ENCODE measurements at regions not wholly inside any gene's neighbourhood (a gene's known extent, or its start where the extent isn't known, plus 50 kb on each side); places are given as distances from the start of the nearest gene placed in this dataset.

- Histone ChIP-seq H2AFZ (ENCODE audit: low read length) (no peak overlapping the region), H2BK15ac (ENCODE audit: low read depth, low read length) (no peak overlapping the region), H3K79me1 (ENCODE audit: insufficient read depth, low read depth, low read length, poor library complexity, severe bottlenecking) (no peaks in the 10 kb centered on the region), H3K14ac (ENCODE audit: insufficient read depth, low read length) (no peak overlapping the region), H3K56ac (ENCODE audit: insufficient read length, low read depth, low read length) (no peak overlapping the region), H3T11ph (ENCODE audit: low read length) (no peak overlapping the region), H2AK5ac (ENCODE audit: insufficient read length, low read length) (no peak overlapping the region), H3K4ac (ENCODE audit: low read depth, low read length) (no peak overlapping the region), H3K27me3 (ENCODE audit: insufficient read depth, low read length) (no peaks in the 10 kb centered on the region), H3K79me2 (ENCODE audit: insufficient read depth, low read length) (no peaks in the 10 kb centered on the region), H2BK12ac (ENCODE audit: insufficient read length, low read depth, low read length) (no peak overlapping the region), H3K27ac (ENCODE audit: insufficient read length, low read depth, low read length) (no peak overlapping the region), H3K9ac (ENCODE audit: extremely low read depth, insufficient read length, low read length) (no peak overlapping the region), H2BK20ac (ENCODE audit: low read depth, low read length, poor library complexity, severe bottlenecking) (no peak overlapping the region), H4K8ac (replicated peaks; ENCODE audit: insufficient read length, low read depth, low read length) (no peak overlapping the region), H3K4me1 (ENCODE audit: insufficient read depth, low read length) (no peaks in the 10 kb centered on the region), H3K9me3 (ENCODE audit: control insufficient read depth, low read depth, low read length) (no peaks in the 10 kb centered on the region), H3K18ac (ENCODE audit: insufficient read length, low read depth, low read length) (no peak overlapping the region), H2BK5ac (ENCODE audit: insufficient read length, low read length) (no peak overlapping the region), H3K23ac (ENCODE audit: insufficient read length, low read depth, low read length) (no peak overlapping the region), H4K5ac (ENCODE audit: insufficient read length, low read depth, low read length) (no peak overlapping the region), H2BK120ac (ENCODE audit: low read depth, low read length, poor library complexity, severe bottlenecking) (no peak overlapping the region), H4K20me1 (ENCODE audit: control insufficient read depth, insufficient read depth, insufficient read length) (no peaks in the 10 kb centered on the region), H3K4me2 (ENCODE audit: insufficient read depth, insufficient read length, low read length) (no peak overlapping the region), H3K23me2 (ENCODE audit: insufficient read length, low read depth, low read length, poor library complexity, severe bottlenecking) (no peaks in the 10 kb centered on the region), H4K91ac (ENCODE audit: insufficient read length, low read depth, low read length) (no peak overlapping the region)
- whole genome bisulfite sequencing (ENCODE audit: extremely low coverage, insufficient read length, low lambda C conversion rate): no CpG with 5 or more reads among the region's 2 CpGs
- H3K9me3 Mint-ChIP-seq: no peaks in the 10 kb centered on the region
- no peak for DNase-seq
- H3K4me3 Mint-ChIP-seq: no peak overlapping the region
- no peak for TF ChIP-seq CTCF (conservative IDR thresholded peaks at IDR 0.05)
- no peaks in the 10 kb centered on the region for H3K36me3 Mint-ChIP-seq (ENCODE audit: insufficient read depth in 1 of 3, low read depth in 3 of 3)
- no peak overlapping the region for H3K27ac Mint-ChIP-seq
- no peaks in the 10 kb centered on the region for H3K27me3 Mint-ChIP-seq (ENCODE audit: low read depth)
- no peaks in the 10 kb centered on the region for H3K4me1 Mint-ChIP-seq
Observed at GRCh38 chr7:96546426-96546825, 163.2 kb downstream of the SEM1 start.
